Activated naive CD4-positive, alpha-beta T cell treated with anti-CD3 and anti-CD28 coated beads, Interleukin-2, amount 50 U/mL, for 24 hours (primary cell): ENCODE measurements at regions not wholly inside any gene's neighbourhood (a gene's known extent, or its start where the extent isn't known, plus 50 kb on each side); places are given as distances from the start of the nearest gene placed in this dataset.

ENCODE experiments used
- H3K27ac Mint-ChIP-seq: one replicate; pipeline ENCODE4 v1.8.0; 2021; ENCODE audit warnings: mild to moderate bottlenecking, mixed read lengths
- H3K27me3 Mint-ChIP-seq: one replicate; pipeline ENCODE4 v1.8.0; 2021; ENCODE audit warnings: mixed read lengths
- H3K36me3 Mint-ChIP-seq: one replicate; pipeline ENCODE4 v1.8.0; 2021; ENCODE audit warnings: mixed read lengths
- H3K4me1 Mint-ChIP-seq: one replicate; pipeline ENCODE4 v1.8.0; 2021; ENCODE audit warnings: mixed read lengths
- H3K4me3 Mint-ChIP-seq: one replicate; pipeline ENCODE4 v1.8.0; 2021; ENCODE audit warnings: mild to moderate bottlenecking, mixed read lengths
- H3K9me3 Mint-ChIP-seq: one replicate; pipeline ENCODE4 v1.8.0; 2021; ENCODE audit warnings: mixed read lengths

GRCh38 chr17:33986566-33986965, 268.5 kb upstream of the CCL2 start:
- peaks cover 3% of the 10 kb centered on the region for H3K27me3 Mint-ChIP-seq
- H3K36me3 Mint-ChIP-seq: no peaks in the 10 kb centered on the region
- H3K9me3 Mint-ChIP-seq: no peaks in the 10 kb centered on the region
- no peak overlapping the region for H3K4me3 Mint-ChIP-seq
- H3K4me1 Mint-ChIP-seq: no peaks in the 10 kb centered on the region
- H3K27ac Mint-ChIP-seq: no peak overlapping the region

GRCh38 chr17:33987162-33987561, 267.9 kb upstream of the CCL2 start:
- Mint-ChIP-seq H3K4me3 (no peak overlapping the region), H3K27ac (no peak overlapping the region), H3K36me3 (no peaks in the 10 kb centered on the region), H3K4me1 (no peaks in the 10 kb centered on the region), H3K27me3 (peaks cover 3% of the 10 kb centered on the region), H3K9me3 (no peaks in the 10 kb centered on the region)

DNA sequence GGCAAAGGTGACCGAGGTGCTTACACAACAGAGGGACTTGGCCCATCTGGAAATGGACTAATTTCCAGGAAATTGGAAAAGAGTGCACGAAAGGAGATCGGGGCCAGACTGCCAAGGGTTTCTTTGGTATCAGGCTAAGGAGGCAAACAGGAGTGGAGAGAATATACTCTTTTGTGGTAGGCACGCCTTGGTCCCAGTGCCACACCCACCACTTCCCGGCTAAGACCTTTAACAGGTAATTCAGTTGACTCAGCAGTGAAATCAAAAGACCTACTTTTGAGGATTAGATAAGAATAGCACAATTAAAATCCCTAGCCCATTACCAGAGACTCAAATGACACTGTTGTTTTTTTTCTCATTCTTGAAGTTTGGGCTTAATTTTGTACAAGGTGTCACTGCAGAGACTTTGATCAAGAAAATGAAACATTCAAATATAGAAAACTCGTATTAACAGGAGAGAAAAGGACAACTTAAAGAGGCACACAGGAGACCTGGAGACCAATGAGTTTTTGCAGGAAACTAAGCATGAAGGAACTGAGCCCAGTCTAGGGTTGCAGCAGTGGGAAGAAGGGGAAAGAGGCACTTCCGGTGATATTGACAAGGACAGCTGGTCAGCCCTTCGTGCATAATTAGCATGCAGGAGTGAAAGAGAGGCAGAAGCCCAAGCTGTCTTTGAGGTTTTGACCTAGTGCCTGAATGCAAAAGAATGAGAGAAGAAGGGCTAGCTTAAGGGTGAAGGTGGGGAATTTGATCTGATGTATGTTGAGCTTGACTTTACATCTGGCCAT, 265.5 kb upstream of the CCL2 start:
- Mint-ChIP-seq H3K27me3 (peaks cover 3% of the 10 kb centered on the region), H3K4me1 (no peaks in the 10 kb centered on the region), H3K4me3 (no peak overlapping the region), H3K36me3 (no peaks in the 10 kb centered on the region), H3K9me3 (no peaks in the 10 kb centered on the region), H3K27ac (no peak overlapping the region)

DNA sequence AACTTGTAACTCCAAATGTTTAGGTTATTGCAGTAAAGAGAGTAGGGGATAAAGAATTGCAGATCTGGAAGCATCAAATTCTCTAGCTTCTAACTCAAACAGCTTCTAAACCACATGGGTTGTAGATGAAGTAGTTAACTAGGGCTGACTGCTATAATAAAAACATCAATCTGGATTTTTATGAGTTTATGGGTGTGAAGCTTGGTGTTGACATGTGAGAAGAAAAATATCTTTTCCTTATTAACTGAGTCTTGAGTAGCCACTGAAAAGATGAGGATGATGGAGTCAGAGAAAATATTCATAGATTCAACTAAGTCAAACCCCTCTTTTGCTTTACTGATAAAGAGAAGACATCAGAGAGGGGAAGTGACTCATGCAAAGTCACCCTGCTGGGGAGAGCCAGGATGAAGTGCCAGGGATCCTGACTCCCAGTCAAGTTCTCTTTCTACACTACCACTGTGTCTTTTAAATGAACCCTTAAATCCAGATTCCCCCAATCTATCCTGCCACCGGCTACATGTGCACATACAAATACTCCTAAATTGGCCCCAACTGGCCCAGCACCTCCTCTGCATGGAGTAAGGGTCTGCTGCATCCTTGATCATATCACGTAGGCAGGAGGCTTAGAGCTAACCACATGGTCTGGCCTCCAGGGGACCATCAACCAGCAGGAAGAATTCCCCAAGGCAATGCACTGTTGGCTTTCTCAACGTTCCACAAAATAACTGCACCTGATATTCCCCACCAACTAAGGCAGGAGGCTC, 264.0 kb upstream of the CCL2 start:
- Mint-ChIP-seq H3K4me3 (no peak overlapping the region), H3K9me3 (no peaks in the 10 kb centered on the region), H3K36me3 (no peaks in the 10 kb centered on the region), H3K27ac (no peak overlapping the region), H3K27me3 (peaks cover 3% of the 10 kb centered on the region), H3K4me1 (no peaks in the 10 kb centered on the region)

- Mint-ChIP-seq H3K27ac (no peak overlapping the region), H3K4me1 (no peaks in the 10 kb centered on the region), H3K36me3 (no peaks in the 10 kb centered on the region), H3K27me3 (peaks cover 3% of the 10 kb centered on the region), H3K9me3 (no peaks in the 10 kb centered on the region), H3K4me3 (no peak overlapping the region)
Observed at GRCh38 chr17:33992113-33992512, 263.0 kb upstream of the CCL2 start.

DNA sequence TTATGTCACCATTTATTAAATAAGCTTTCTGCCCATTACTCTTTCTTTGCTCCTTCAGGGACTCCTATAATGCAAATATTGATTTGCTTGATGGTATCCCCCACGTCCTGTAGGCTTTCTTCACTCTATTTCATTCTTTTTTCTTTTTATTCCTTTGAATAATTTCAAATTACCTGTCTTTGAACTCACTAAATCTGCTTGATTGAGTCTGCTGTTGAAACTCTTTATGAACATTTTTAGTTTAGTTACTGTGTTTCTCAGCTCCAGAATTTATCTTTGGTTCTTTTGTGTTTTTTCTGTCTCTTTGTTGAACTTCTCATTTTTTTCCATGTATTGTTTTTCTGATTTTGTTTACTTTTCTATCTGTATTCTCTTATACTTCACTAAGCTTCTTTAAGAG, 254.4 kb upstream of the CCL2 start:
- Mint-ChIP-seq H3K27ac (no peak overlapping the region), H3K4me3 (no peak overlapping the region), H3K27me3 (peaks cover 5% of the 10 kb centered on the region), H3K36me3 (peaks cover 3% of the 10 kb centered on the region), H3K9me3 (peaks cover 18% of the 10 kb centered on the region), H3K4me1 (no peaks in the 10 kb centered on the region)

- no peak overlapping the region for H3K27ac Mint-ChIP-seq
- peaks cover 8% of the 10 kb centered on the region for H3K27me3 Mint-ChIP-seq
- H3K36me3 Mint-ChIP-seq: peaks cover 3% of the 10 kb centered on the region
- H3K4me1 Mint-ChIP-seq: no peaks in the 10 kb centered on the region
- no peak overlapping the region for H3K4me3 Mint-ChIP-seq
- peaks cover 18% of the 10 kb centered on the region for H3K9me3 Mint-ChIP-seq
Observed at GRCh38 chr17:34001246-34001645, 253.8 kb upstream of the CCL2 start.

GRCh38 chr17:34006126-34006525, 249.0 kb upstream of the CCL2 start:
- H3K27me3 Mint-ChIP-seq: peaks cover 8% of the 10 kb centered on the region
- no peak overlapping the region for H3K27ac Mint-ChIP-seq

DNA sequence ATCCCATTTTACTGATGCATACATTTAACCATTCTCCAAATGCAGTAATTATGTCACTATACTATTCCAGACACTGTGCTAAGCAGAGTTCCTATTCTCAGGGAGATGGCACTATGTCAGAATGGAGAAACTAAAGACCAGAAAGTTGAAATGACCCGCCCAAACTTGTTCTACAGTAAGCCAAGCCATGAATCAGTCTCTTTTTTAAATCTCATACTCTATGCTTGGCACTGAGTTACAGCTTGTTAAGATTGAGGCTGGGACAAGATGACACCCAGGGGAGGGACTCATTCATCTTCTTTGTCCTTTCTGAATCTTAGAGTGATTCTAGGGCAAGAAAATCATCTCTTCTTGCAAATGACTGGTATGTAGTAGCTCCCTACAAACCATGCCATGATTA, 247.0 kb upstream of the CCL2 start:
- Mint-ChIP-seq H3K4me1 (no peaks in the 10 kb centered on the region), H3K27ac (no peak overlapping the region), H3K36me3 (no peaks in the 10 kb centered on the region), H3K27me3 (peaks cover 5% of the 10 kb centered on the region), H3K9me3 (no peaks in the 10 kb centered on the region), H3K4me3 (no peak overlapping the region)

More at GRCh38 chr17:34006126-34006525, 249.0 kb upstream of the CCL2 start:
- no peaks in the 10 kb centered on the region for H3K4me1 Mint-ChIP-seq
- peaks cover 7% of the 10 kb centered on the region for H3K9me3 Mint-ChIP-seq
- peaks cover 3% of the 10 kb centered on the region for H3K36me3 Mint-ChIP-seq
- no peak overlapping the region for H3K4me3 Mint-ChIP-seq

DNA sequence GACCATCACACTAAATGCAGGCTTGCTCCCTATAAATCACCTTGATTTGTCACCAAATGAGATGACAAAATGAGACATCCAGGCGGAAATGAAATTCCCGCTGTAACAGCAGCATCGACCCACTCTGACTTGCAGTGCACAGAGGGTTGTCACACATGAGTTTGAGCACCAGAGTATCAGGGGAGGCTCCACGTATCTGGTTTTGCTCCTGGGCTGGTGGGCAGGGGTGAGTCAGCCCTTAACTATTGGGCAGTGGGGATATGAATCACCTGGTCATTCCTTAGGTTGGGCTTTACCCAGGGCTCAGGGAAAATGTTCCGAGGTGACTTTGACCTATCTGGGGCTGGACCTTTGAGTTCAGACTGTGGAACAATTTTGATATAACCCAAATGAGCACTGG, 245.2 kb upstream of the CCL2 start:
- Mint-ChIP-seq H3K4me3 (no peak overlapping the region), H3K4me1 (no peaks in the 10 kb centered on the region), H3K27ac (no peak overlapping the region), H3K27me3 (peaks cover 5% of the 10 kb centered on the region), H3K36me3 (no peaks in the 10 kb centered on the region), H3K9me3 (no peaks in the 10 kb centered on the region)

DNA sequence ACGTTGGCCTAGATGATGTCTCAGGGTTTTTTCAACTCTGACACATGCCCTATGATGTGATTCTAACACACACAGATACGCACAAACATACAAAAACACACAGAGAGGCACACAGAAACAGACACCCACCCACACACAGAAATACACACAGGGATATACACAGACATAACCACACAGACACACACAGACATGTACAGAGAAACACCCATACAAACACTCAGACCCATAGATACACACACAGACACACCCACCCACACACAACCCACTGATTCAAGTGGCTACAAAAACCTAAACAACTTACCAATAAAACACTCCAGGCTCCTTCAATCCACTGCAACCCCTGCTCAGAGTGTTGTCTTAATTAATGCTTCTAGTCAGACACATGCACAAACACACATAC, 244.6 kb upstream of the CCL2 start:
- no peak overlapping the region for H3K27ac Mint-ChIP-seq
- H3K9me3 Mint-ChIP-seq: no peaks in the 10 kb centered on the region
- H3K36me3 Mint-ChIP-seq: no peaks in the 10 kb centered on the region
- peaks cover 5% of the 10 kb centered on the region for H3K27me3 Mint-ChIP-seq
- H3K4me1 Mint-ChIP-seq: no peaks in the 10 kb centered on the region
- no peak overlapping the region for H3K4me3 Mint-ChIP-seq

DNA sequence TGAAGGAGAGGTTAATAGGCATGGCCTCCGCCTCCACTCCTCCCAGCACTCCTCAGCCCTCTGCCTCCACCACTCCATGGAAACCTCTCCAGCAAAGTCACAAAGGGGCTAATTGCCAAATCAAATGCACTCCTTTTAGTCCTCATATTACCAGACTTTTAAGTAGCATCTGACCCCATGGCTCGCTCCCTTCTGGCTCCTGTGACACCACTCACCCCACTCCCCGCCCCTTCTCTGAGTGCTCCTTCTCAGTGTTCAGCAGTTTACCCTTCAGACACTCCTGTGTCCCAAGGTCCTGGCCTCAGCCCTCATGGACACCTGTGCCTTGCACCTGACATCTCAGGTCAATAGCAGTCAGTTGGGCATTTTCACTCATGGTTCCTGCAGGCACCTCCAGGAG, 243.5 kb upstream of the CCL2 start:
- H3K27ac Mint-ChIP-seq: no peak overlapping the region
- H3K36me3 Mint-ChIP-seq: no peaks in the 10 kb centered on the region
- H3K4me3 Mint-ChIP-seq: no peak overlapping the region
- no peaks in the 10 kb centered on the region for H3K9me3 Mint-ChIP-seq
- peaks cover 3% of the 10 kb centered on the region for H3K27me3 Mint-ChIP-seq
- no peaks in the 10 kb centered on the region for H3K4me1 Mint-ChIP-seq

- Mint-ChIP-seq H3K36me3 (no peaks in the 10 kb centered on the region), H3K4me1 (no peaks in the 10 kb centered on the region), H3K4me3 (no peak overlapping the region), H3K27me3 (peaks cover 3% of the 10 kb centered on the region), H3K27ac (no peak overlapping the region), H3K9me3 (no peaks in the 10 kb centered on the region)
Observed at GRCh38 chr17:34012709-34013375, 242.2 kb upstream of the CCL2 start.

DNA sequence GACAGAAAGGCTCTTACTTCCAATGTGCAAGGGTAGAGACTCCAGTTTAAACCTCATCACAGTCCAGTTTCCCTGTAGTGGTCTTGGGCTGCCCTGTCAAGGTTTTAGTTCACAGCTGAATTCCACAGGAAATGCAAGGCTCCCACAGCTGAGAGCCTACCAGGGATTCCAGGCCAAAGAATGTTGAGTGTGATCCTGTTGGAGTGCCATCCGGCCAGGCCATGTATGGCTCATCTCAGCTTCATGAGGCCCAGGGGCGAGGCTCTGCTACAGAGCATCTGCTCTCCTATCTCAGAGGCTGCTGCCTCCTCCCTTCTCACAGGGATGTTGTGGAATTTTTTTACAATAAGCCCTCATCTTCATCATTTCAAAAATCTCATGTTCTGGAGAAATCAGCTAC, 239.8 kb upstream of the CCL2 start:
- peaks cover 3% of the 10 kb centered on the region for H3K27me3 Mint-ChIP-seq
- H3K27ac Mint-ChIP-seq: no peak overlapping the region
- H3K4me3 Mint-ChIP-seq: no peak overlapping the region
- H3K36me3 Mint-ChIP-seq: no peaks in the 10 kb centered on the region
- no peaks in the 10 kb centered on the region for H3K9me3 Mint-ChIP-seq
- no peaks in the 10 kb centered on the region for H3K4me1 Mint-ChIP-seq

DNA sequence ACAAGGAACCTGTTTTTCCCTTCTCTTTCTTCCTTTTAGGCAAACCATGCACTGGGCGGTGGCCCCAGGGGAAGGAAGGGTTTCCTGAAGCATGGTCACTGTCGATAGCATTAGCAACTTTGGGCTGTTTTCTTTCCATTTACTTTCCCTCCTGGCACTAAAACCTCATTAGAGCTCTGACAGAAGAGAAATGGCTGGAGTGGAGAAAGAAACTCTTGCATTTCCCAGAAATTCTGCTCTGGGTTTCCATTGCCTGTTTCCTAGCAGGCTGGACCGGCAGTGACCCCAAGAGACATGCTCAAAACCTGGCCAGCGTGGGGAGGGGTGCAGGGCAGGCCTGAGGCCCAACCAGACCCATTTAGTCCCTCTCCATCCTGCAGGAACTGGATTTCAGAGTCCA, 230.7 kb upstream of the CCL2 start:
- no peak overlapping the region for H3K4me3 Mint-ChIP-seq
- H3K27me3 Mint-ChIP-seq: peaks cover 5% of the 10 kb centered on the region
- no peaks in the 10 kb centered on the region for H3K4me1 Mint-ChIP-seq
- no peak overlapping the region for H3K27ac Mint-ChIP-seq
- H3K36me3 Mint-ChIP-seq: no peaks in the 10 kb centered on the region
- H3K9me3 Mint-ChIP-seq: no peaks in the 10 kb centered on the region
